HepG2 (cell line): ENCODE measurements at regions not wholly inside any gene's neighbourhood (a gene's known extent, or its start where the extent isn't known, plus 50 kb on each side); places are given as distances from the start of the nearest gene placed in this dataset.

Source experiments
- ATAC-seq: fragments of 200-7000 bp; cut with Tn5 transposase; 3 replicates; pipeline ENCODE4 v1.9.1; 2020; ENCODE audit warnings: mild to moderate bottlenecking, moderate library complexity
- BruUV-seq: library from RNA; stranded (reverse); fragments of 400-500 nt; replicated peaks from 2 replicates; lab custom pipeline; 2021; lab: Mats Ljungman, UMichigan
- CTCF ChIA-PET: fragments of 300-600 bp; formaldehyde crosslinking; extraction: SDS; loops from one replicate; lab custom pipeline; 2021; ENCODE audit warnings: low total read pairs, inconsistent platforms, low intra/inter-chr PET ratio; lab: Yijun Ruan, JAX
- POLR2A ChIA-PET: fragments of 350-600 bp; sonication (Branson Sonifier 250); formaldehyde crosslinking; loops from one replicate; lab custom pipeline; 2020; ENCODE audit warnings: antibody characterized with exemption, inconsistent platforms; lab: Yijun Ruan, JAX
- DNase-seq: peaks from one replicate; pipeline ENCODE4 v3.0.0-alpha.2; 2015; ENCODE audit warnings: low spot score
- FAIRE-seq: peaks from 3 replicates; lab custom pipeline; 2011; peaks lifted over from hg19 to GRCh38; lab: Jason Lieb, UNC
- H2AFZ ChIP-seq: one replicate; pipeline ENCODE4 v1.6.1; 2011; ENCODE audit warnings: low read length, inconsistent platforms
- H3K27ac ChIP-seq: fragments of 300-600 bp; 3 replicates; pipeline ENCODE4 v1.8.0; 2011; ENCODE audit warnings: mixed run types, mild to moderate bottlenecking, mixed read lengths, low read length, inconsistent platforms; ENCODE audit not compliant: insufficient read depth; ENCODE audit errors: extremely low read length
- H3K27me3 ChIP-seq, 2 experiments: fragments of 200-600 bp in 1 of 2; 2 replicates in 1 of 2; 3 replicates in 1 of 2; pipeline versions ENCODE4 v1.6.0 to v1.8.0; 2011; ENCODE audit warnings: low read length in 2 of 2, mild to moderate bottlenecking in 2 of 2, moderate library complexity in 2 of 2, inconsistent platforms in 1 of 2; ENCODE audit not compliant: insufficient read depth in 2 of 2, control insufficient read depth in 1 of 2
- H3K36me3 ChIP-seq, 2 experiments: fragments of 200-600 bp in 1 of 2; replicated peaks in 1 of 2; 2 replicates in 1 of 2; 3 replicates in 1 of 2; pipeline versions ENCODE4 v1.5.1 to v1.8.0; 2011; ENCODE audit warnings: low read length in 2 of 2, inconsistent platforms in 1 of 2; ENCODE audit not compliant: insufficient read depth in 2 of 2, control insufficient read depth in 1 of 2
- H3K4me1 ChIP-seq: 2 replicates; pipeline ENCODE4 v1.5.1; 2012; ENCODE audit warnings: low read length, inconsistent platforms; ENCODE audit not compliant: insufficient read depth
- H3K4me2 ChIP-seq: 2 replicates; pipeline ENCODE4 v1.6.0; 2011; ENCODE audit warnings: low read depth, low read length, inconsistent platforms
- H3K4me3 ChIP-seq, 3 experiments: fragments of 200-600 bp in 1 of 3; sonication (generic), shearing (Covaris generic) in 1 of 3; replicated peaks in 1 of 3; 2 replicates each; pipeline ENCODE4 v1.5.1; 2011 to 2016; ENCODE audit warnings: low read length in 3 of 3, inconsistent platforms in 2 of 3, low read depth in 2 of 3, mild to moderate bottlenecking in 2 of 3, control low read depth in 1 of 3, mixed read lengths in 1 of 3; ENCODE audit not compliant: insufficient read depth in 1 of 3
- H3K79me2 ChIP-seq: one replicate; pipeline ENCODE4 v1.6.1; 2011; ENCODE audit warnings: low read length, inconsistent platforms; ENCODE audit not compliant: insufficient read depth
- H3K9ac ChIP-seq: 2 replicates; pipeline ENCODE4 v1.6.0; 2011; ENCODE audit warnings: mild to moderate bottlenecking, low read depth, low read length, inconsistent platforms; ENCODE audit not compliant: insufficient read depth
- H3K9me3 ChIP-seq: 2 replicates; pipeline ENCODE4 v1.5.1; 2012; ENCODE audit warnings: mild to moderate bottlenecking, low read length
- H4K20me1 ChIP-seq: 2 replicates; pipeline ENCODE4 v1.6.0; 2011; ENCODE audit warnings: inconsistent platforms, mild to moderate bottlenecking, low read length, moderate library complexity; ENCODE audit not compliant: insufficient read depth
- ATF7 ChIP-seq, 2 experiments: fragments of 450-650 bp in 1 of 2; sonication (generic) in 1 of 2; formaldehyde crosslinking in 1 of 2; IDR thresholded peaks; 2 replicates each; pipeline versions ENCODE4 v1.4.0 to v1.6.1; 2016 to 2020; ENCODE audit warnings: antibody characterized with exemption in 1 of 2, mild to moderate bottlenecking in 1 of 2, missing genetic modification reagents in 1 of 2
- BRCA1 ChIP-seq: sonication (generic); formaldehyde crosslinking; IDR thresholded peaks from 2 replicates; pipeline ENCODE4 v1.4.0; 2020; ENCODE audit warnings: missing genetic modification reagents
- HDAC6 ChIP-seq: fragments of 200-600 bp; sonication (generic); IDR thresholded peaks from 2 replicates; pipeline ENCODE4 v1.7.0; 2017; ENCODE audit warnings: mild to moderate bottlenecking, antibody characterized with exemption, low read length, low read depth
- MTA3 ChIP-seq: sonication (generic); formaldehyde crosslinking; IDR thresholded peaks from 2 replicates; pipeline ENCODE4 v1.4.0; 2020; ENCODE audit warnings: missing genetic modification reagents
- MXI1 ChIP-seq: IDR thresholded peaks from 3 replicates; pipeline ENCODE4 v1.6.1; 2012; ENCODE audit warnings: low read depth, low read length, inconsistent platforms, borderline replicate concordance
- NCOA5 ChIP-seq: sonication (generic); formaldehyde crosslinking; IDR thresholded peaks from 2 replicates; pipeline ENCODE4 v1.4.0; 2020; ENCODE audit warnings: missing genetic modification reagents
- RXRA ChIP-seq: sonication (generic); formaldehyde crosslinking; IDR thresholded peaks from 2 replicates; pipeline ENCODE4 v1.5.1; 2020; ENCODE audit warnings: missing genetic modification reagents
- TCF7 ChIP-seq: sonication (generic); IDR thresholded peaks from 2 replicates; pipeline ENCODE4 v1.6.1; 2016; ENCODE audit warnings: antibody characterized with exemption, low read depth
- ZBTB7A ChIP-seq: sonication (generic); formaldehyde crosslinking; IDR thresholded peaks from 2 replicates; pipeline ENCODE4 v1.8.0; 2022; ENCODE audit warnings: mild to moderate bottlenecking, missing genetic modification reagents
- ZNF260 ChIP-seq: sonication (generic); formaldehyde crosslinking; IDR thresholded peaks from 2 replicates; pipeline ENCODE4 v1.4.0; 2020; ENCODE audit warnings: missing genetic modification reagents, low read depth, mild to moderate bottlenecking, borderline replicate concordance
- ZNF484 ChIP-seq: sonication (generic); formaldehyde crosslinking; IDR thresholded peaks from 2 replicates; pipeline ENCODE4 v1.5.1; 2020; ENCODE audit warnings: mild to moderate bottlenecking, low read depth, missing genetic modification reagents, borderline replicate concordance
- ZNF557 ChIP-seq: sonication (generic); formaldehyde crosslinking; IDR thresholded peaks from 2 replicates; pipeline ENCODE4 v1.4.0; 2020; ENCODE audit warnings: missing genetic modification reagents
- ZNF652 ChIP-seq: IDR thresholded peaks from 2 replicates; pipeline ENCODE4 v1.6.1; 2016; ENCODE audit warnings: low read depth, borderline replicate concordance
- WGBS: methylation state at CpG from one replicate; pipeline ENCODE4 v1.1.6; 2017; ENCODE audit warnings: low lambda C conversion rate; 5-methylcytosine and 5-hydroxymethylcytosine counted together
- in situ Hi-C: cut with HindIII; loops from 2 replicates; pipeline ENCODE4 v1.10.0; 2017; ENCODE audit warnings: low pct_unique_long_range_greater_than_20kb; ENCODE audit not compliant: extremely low pct_ligation_motif_present
- intact Hi-C: fragments of 100-400 bp; cut with micrococcal nuclease; formaldehyde crosslinking; loops from one replicate; pipeline ENCODE4 v1.10.0; 2022; ENCODE audit not compliant: unreplicated experiment
- TF ChIP-seq, protein P1 (sequence below): sonication (generic); formaldehyde crosslinking; IDR thresholded peaks from 2 replicates; pipeline ENCODE4 v1.8.0; 2022; ENCODE audit warnings: missing genetic modification reagents, mild to moderate bottlenecking, moderate library complexity, borderline replicate concordance
- TF ChIP-seq, protein P2 (sequence below): sonication (generic); formaldehyde crosslinking; IDR thresholded peaks from 2 replicates; pipeline ENCODE4 v1.4.0; 2020; ENCODE audit warnings: missing genetic modification reagents, borderline replicate concordance

DNA sequence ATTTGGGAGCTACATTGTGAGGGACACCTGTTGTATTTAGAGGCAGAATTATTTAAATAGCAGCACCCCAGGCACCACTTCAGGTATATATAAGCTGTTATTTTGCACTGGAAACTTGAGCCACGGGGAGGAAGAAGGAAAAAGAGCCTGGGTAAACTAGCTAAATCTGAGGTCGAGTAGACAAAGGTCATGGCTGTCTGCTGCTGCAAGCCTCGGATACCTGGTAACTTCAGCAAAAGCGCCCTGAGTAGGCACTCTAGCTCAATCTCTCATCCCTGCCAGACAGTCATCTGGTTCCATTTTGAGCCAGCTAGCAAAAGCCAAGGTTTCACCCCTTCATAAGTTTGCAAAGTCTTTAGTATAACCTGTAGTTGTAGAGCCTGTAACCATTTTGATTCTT lies 101.9 kb upstream of the ZNF644 start (continued):
- TF ChIP-seq, protein P1, sequence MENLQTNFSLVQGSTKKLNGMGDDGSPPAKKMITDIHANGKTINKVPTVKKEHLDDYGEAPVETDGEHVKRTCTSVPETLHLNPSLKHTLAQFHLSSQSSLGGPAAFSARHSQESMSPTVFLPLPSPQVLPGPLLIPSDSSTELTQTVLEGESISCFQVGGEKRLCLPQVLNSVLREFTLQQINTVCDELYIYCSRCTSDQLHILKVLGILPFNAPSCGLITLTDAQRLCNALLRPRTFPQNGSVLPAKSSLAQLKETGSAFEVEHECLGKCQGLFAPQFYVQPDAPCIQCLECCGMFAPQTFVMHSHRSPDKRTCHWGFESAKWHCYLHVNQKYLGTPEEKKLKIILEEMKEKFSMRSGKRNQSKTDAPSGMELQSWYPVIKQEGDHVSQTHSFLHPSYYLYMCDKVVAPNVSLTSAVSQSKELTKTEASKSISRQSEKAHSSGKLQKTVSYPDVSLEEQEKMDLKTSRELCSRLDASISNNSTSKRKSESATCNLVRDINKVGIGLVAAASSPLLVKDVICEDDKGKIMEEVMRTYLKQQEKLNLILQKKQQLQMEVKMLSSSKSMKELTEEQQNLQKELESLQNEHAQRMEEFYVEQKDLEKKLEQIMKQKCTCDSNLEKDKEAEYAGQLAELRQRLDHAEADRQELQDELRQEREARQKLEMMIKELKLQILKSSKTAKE (CRISPR knock-in tag), result no peak
- TF ChIP-seq ZNF557 (CRISPR knock-in tag) (no peak), MXI1 (no peak), MTA3 (CRISPR knock-in tag) (no peak), ZNF652 (CRISPR knock-in tag) (no peak), HDAC6 (no peak), RXRA (CRISPR knock-in tag) (no peak)
- TF ChIP-seq, protein P2, sequence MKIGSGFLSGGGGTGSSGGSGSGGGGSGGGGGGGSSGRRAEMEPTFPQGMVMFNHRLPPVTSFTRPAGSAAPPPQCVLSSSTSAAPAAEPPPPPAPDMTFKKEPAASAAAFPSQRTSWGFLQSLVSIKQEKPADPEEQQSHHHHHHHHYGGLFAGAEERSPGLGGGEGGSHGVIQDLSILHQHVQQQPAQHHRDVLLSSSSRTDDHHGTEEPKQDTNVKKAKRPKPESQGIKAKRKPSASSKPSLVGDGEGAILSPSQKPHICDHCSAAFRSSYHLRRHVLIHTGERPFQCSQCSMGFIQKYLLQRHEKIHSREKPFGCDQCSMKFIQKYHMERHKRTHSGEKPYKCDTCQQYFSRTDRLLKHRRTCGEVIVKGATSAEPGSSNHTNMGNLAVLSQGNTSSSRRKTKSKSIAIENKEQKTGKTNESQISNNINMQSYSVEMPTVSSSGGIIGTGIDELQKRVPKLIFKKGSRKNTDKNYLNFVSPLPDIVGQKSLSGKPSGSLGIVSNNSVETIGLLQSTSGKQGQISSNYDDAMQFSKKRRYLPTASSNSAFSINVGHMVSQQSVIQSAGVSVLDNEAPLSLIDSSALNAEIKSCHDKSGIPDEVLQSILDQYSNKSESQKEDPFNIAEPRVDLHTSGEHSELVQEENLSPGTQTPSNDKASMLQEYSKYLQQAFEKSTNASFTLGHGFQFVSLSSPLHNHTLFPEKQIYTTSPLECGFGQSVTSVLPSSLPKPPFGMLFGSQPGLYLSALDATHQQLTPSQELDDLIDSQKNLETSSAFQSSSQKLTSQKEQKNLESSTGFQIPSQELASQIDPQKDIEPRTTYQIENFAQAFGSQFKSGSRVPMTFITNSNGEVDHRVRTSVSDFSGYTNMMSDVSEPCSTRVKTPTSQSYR, result no peak

DNA sequence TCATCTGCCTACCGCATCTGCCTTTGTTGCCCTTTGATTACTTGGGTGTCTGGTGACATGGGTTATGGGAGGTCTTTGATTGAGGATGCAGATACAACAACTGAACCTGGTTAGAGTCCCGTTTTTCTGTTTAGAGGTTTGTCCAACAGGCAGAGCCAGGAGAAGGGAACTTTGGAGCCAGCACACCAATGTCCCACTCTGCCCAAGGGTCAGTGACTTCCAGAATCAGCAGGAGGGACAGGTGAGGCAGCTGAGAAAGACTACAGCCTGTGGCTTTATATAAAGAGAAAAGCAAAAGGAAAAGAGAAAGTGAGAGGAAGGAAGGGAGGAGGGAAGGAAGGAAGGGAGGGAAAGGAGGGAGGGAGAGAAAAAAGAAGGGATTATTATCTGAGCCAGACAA lies 101.5 kb upstream of the ZNF644 start:
- in situ Hi-C loops, result no loop called here
- DNase-seq (no peak), FAIRE-seq (no peak), ATAC-seq (no peak)
- Histone ChIP-seq H3K4me3 (no peak overlapping the region), H3K4me2 (no peak overlapping the region), H3K27ac (no peak overlapping the region), H2AFZ (no peak overlapping the region), H4K20me1 (no peaks in the 10 kb centered on the region), H3K27me3 (no peaks in the 10 kb centered on the region), H3K79me2 (no peaks in the 10 kb centered on the region), H3K36me3 (no peaks in the 10 kb centered on the region), H3K9ac (no peak overlapping the region), H3K9me3 (no peaks in the 10 kb centered on the region), H3K4me1 (peaks cover 20% of the 10 kb centered on the region)
- ChIA-PET POLR2A (no interaction called here), CTCF (no interaction called here)
- no TSS peak for BruUV-seq
- TF ChIP-seq ZBTB7A (CRISPR knock-in tag) (no peak), NCOA5 (CRISPR knock-in tag) (no peak), ZNF484 (CRISPR knock-in tag) (no peak), ZNF260 (no peak), TCF7 (no peak), ATF7 (IDR thresholded peaks at IDR 0.05) (no peak), ATF7 (CRISPR knock-in tag; IDR thresholded peaks at IDR 0.05) (no peak), BRCA1 (CRISPR knock-in tag) (no peak)
- 0% methylated on average over 2 of the region's 2 CpGs for WGBS
- intact Hi-C loops, result no loop called here
